ENCODE measurements at regions not wholly inside any gene's neighbourhood (a gene's known extent, or its start where the extent isn't known, plus 50 kb on each side); places are given as distances from the start of the nearest gene placed in this dataset.

- Histone ChIP-seq H3K27me3 (ENCODE audit: control insufficient read depth in 2 of 2, insufficient read depth in 2 of 2, low read length in 2 of 2) (no peaks in the 10 kb centered on the region), H3K36me3 (replicated peaks in 1 of 2; ENCODE audit: control insufficient read depth in 1 of 2, insufficient read depth in 2 of 2, low read length in 2 of 2) (no peaks in the 10 kb centered on the region), H3K4me1 (ENCODE audit: control insufficient read depth in 1 of 2, insufficient read depth in 2 of 2, low read length in 2 of 2) (no peaks in the 10 kb centered on the region), H3K9me3 (replicated peaks in 1 of 2; ENCODE audit: control insufficient read depth in 1 of 2, insufficient read depth in 1 of 2, low read length in 2 of 2) (peaks cover 0 to 4% of the 10 kb centered on the region in 2 donors), H3K9ac (ENCODE audit: insufficient read depth, low read length, poor library complexity, severe bottlenecking) (no peak overlapping the region), H3K4me3 (replicated peaks in 1 of 3; ENCODE audit: low read depth in 2 of 3, low read length in 3 of 3) (no peak overlapping the region), H3K27ac (ENCODE audit: low read depth in 1 of 2, low read length in 2 of 2) (no peak overlapping the region), H3K79me2 (ENCODE audit: insufficient read depth, low read length) (no peaks in the 10 kb centered on the region), H3K4me2 (replicated peaks; ENCODE audit: extremely low read depth, low read length, poor library complexity, severe bottlenecking) (no peak overlapping the region), H2AFZ (ENCODE audit: insufficient read depth, low read depth, low read length, poor library complexity, severe bottlenecking) (no peak overlapping the region), H4K20me1 (ENCODE audit: insufficient read depth, low read length) (no peaks in the 10 kb centered on the region)
- Mint-ChIP-seq H3K4me3 (no peak overlapping the region), H3K27ac (no peak overlapping the region), H3K9me3 (peaks cover 0 to 2% (median 0%) of the 10 kb centered on the region in 7 donors), H3K36me3 (no peaks in the 10 kb centered on the region), H3K27me3 (ENCODE audit: low read depth in 3 of 3) (peaks cover 0 to 2% (median 0%) of the 10 kb centered on the region in 3 donors), H3K4me1 (no peaks in the 10 kb centered on the region)
- TF ChIP-seq, protein P1, sequence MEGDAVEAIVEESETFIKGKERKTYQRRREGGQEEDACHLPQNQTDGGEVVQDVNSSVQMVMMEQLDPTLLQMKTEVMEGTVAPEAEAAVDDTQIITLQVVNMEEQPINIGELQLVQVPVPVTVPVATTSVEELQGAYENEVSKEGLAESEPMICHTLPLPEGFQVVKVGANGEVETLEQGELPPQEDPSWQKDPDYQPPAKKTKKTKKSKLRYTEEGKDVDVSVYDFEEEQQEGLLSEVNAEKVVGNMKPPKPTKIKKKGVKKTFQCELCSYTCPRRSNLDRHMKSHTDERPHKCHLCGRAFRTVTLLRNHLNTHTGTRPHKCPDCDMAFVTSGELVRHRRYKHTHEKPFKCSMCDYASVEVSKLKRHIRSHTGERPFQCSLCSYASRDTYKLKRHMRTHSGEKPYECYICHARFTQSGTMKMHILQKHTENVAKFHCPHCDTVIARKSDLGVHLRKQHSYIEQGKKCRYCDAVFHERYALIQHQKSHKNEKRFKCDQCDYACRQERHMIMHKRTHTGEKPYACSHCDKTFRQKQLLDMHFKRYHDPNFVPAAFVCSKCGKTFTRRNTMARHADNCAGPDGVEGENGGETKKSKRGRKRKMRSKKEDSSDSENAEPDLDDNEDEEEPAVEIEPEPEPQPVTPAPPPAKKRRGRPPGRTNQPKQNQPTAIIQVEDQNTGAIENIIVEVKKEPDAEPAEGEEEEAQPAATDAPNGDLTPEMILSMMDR (IDR thresholded peaks at IDR 0.05) = no peak
- DNase-seq = no peak
- WGBS (ENCODE audit: insufficient coverage) = 82% methylated on average over 5 of the region's 7 CpGs
- intact Hi-C loops (cut with micrococcal nuclease) = no loop called here
Observed at GRCh38 chr6:50455029-50455428, 258.3 kb upstream of the TFAP2D start.

DNA sequence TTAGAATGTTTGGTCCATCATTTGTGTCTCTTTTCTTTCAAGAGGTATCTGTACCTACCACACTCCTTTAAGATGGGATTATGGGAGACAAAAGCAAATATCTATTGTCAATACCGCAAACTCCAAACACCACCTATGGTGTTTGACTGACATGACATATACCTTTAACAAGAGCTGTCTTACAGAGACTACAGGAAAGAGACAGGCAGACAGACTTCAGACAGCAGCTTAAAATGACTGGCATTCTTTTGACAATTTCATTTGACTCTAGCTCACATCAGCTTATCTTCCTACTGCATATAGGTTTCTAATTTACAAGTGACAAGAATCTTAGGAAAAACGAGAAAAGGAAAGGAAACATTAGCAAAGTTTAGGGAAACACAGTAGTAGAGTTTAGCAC, 256.0 kb upstream of the TFAP2D start:
- Histone ChIP-seq H3K36me3 (replicated peaks in 1 of 2; ENCODE audit: control insufficient read depth in 1 of 2, insufficient read depth in 2 of 2, low read length in 2 of 2) (no peaks in the 10 kb centered on the region), H3K4me2 (replicated peaks; ENCODE audit: extremely low read depth, low read length, poor library complexity, severe bottlenecking) (no peak overlapping the region), H3K9me3 (replicated peaks in 1 of 2; ENCODE audit: control insufficient read depth in 1 of 2, insufficient read depth in 1 of 2, low read length in 2 of 2) (peaks cover 0 to 4% of the 10 kb centered on the region in 2 donors), H3K9ac (ENCODE audit: insufficient read depth, low read length, poor library complexity, severe bottlenecking) (no peak overlapping the region), H3K27me3 (ENCODE audit: control insufficient read depth in 2 of 2, insufficient read depth in 2 of 2, low read length in 2 of 2) (no peaks in the 10 kb centered on the region), H3K79me2 (ENCODE audit: insufficient read depth, low read length) (no peaks in the 10 kb centered on the region), H3K4me1 (ENCODE audit: control insufficient read depth in 1 of 2, insufficient read depth in 2 of 2, low read length in 2 of 2) (no peaks in the 10 kb centered on the region), H2AFZ (ENCODE audit: insufficient read depth, low read depth, low read length, poor library complexity, severe bottlenecking) (no peak overlapping the region), H3K4me3 (replicated peaks in 1 of 3; ENCODE audit: low read depth in 2 of 3, low read length in 3 of 3) (no peak overlapping the region), H4K20me1 (ENCODE audit: insufficient read depth, low read length) (no peaks in the 10 kb centered on the region), H3K27ac (ENCODE audit: low read depth in 1 of 2, low read length in 2 of 2) (no peak overlapping the region)
- intact Hi-C loops (cut with micrococcal nuclease) = no loop called here
- Mint-ChIP-seq H3K36me3 (no peaks in the 10 kb centered on the region), H3K27me3 (ENCODE audit: low read depth in 3 of 3) (peaks cover 0 to 2% (median 0%) of the 10 kb centered on the region in 3 donors), H3K9me3 (peaks cover 0 to 2% (median 0%) of the 10 kb centered on the region in 7 donors), H3K4me1 (no peaks in the 10 kb centered on the region), H3K27ac (no peak overlapping the region), H3K4me3 (no peak overlapping the region)
- 100% methylated on average over 1 of the region's 2 CpGs for WGBS (ENCODE audit: insufficient coverage)
- TF ChIP-seq, protein P1 (IDR thresholded peaks at IDR 0.05) = no peak
- DNase-seq = no peak
